ENCODE measurements at regions not wholly inside any gene's neighbourhood (a gene's known extent, or its start where the extent isn't known, plus 50 kb on each side); places are given as distances from the start of the nearest gene placed in this dataset.
"Not testable (repeated sequence)": the region's sequence is repeated elsewhere in the genome, so short reads cannot be mapped to it uniquely, and the experiment has no call there.

DNA sequence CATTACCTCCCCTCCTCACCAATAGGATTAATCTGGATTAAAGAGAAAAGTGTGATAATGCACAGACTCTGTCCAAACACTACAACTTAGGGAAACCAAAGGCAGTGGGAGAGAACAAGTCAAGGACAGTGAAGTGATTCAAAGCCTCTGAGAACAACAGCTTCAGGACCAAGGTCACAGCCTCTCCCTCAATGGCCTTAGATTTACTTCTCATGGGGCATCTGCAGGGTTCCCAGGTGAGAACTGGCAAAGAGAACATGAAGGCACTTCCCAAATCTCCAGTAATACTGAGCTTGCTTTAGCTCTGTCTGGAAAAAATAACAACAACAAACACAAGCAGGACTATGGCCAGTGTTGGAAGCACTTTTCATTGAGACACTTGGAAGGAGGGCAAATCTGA is 99.8 kb upstream of the GOLGA6L22 start:
- not testable (repeated sequence) for DNase-seq (ENCODE audit: low spot score); ATAC-seq (ENCODE audit: insufficient number of reproducible peaks, low FRiP score, low read depth); H3K9me3 ChIP-seq; H3K27me3 ChIP-seq (replicated peaks; ENCODE audit: insufficient read depth); H3K4me1 ChIP-seq (ENCODE audit: control insufficient read depth in 1 of 2, low read depth in 2 of 2); H3K4me3 ChIP-seq; H3K27ac ChIP-seq; H3K36me3 ChIP-seq

DNA sequence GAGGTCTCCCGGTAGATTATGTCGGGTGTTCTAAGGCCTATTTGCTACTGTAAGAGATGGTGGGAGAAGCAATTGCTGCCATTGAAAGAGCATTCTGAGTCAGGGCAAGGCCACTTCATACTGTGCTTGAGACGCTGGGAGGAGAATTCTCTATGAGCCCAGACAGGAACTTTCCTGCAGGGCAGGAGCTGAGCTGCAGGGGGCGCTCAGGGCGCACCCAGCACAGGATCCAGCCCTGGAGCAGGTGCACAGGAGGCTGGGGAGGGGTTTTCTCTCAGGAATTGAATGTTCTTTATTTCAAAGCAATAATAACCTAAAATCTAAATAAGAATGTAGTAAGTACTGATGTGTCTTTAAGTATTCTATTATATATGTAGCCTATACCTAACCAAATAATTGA is 99.1 kb upstream of the GOLGA6L22 start:
- not testable (repeated sequence) for H3K27me3 ChIP-seq (replicated peaks; ENCODE audit: insufficient read depth); H3K27ac ChIP-seq; DNase-seq (ENCODE audit: low spot score); H3K36me3 ChIP-seq; H3K4me3 ChIP-seq; ATAC-seq (ENCODE audit: insufficient number of reproducible peaks, low FRiP score, low read depth); H3K9me3 ChIP-seq; H3K4me1 ChIP-seq (ENCODE audit: control insufficient read depth in 1 of 2, low read depth in 2 of 2)

DNA sequence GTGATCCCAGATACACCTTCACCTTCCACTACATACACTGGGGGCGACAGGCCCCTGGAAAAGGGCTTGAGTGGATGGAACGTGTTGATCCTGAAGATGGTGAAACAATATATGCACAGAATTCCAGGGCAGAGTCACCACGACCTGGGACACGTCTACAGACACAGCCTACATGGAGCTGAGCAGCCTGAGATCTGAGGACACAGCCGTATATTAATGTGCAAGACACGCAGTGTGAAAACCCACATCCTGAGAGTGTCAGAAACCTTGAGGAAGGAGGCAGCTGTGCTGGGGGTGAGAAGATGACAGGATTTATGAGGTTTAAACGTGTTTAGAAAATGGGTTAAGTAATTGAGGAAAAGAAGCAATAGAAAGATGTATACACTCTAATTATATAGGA is 98.0 kb upstream of the GOLGA6L22 start:
- not testable (repeated sequence) for H3K4me1 ChIP-seq (ENCODE audit: control insufficient read depth in 1 of 2, low read depth in 2 of 2); ATAC-seq (ENCODE audit: insufficient number of reproducible peaks, low FRiP score, low read depth); H3K27me3 ChIP-seq (replicated peaks; ENCODE audit: insufficient read depth); H3K27ac ChIP-seq; DNase-seq (ENCODE audit: low spot score); H3K4me3 ChIP-seq; H3K9me3 ChIP-seq; H3K36me3 ChIP-seq

DNA sequence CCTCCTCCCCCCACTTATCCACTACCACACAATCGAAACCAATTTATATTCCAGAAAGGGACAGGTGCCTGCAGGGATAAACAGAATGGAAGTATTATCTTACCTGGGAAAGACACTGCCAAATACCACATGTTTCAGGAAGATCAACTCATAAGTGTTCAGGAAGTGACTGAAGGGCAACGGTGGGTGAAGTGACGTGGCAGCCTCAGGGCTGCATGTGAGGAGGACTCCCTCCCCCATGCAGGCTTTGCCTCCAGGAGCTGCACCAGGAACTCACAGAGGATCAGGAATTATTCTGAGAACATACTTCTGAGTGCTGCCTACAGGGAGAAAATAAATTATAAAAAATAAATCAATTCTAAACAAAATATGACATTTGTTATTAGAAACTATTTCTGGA is 96.2 kb upstream of the GOLGA6L22 start:
- H3K27ac ChIP-seq; ATAC-seq (ENCODE audit: insufficient number of reproducible peaks, low FRiP score, low read depth); H3K36me3 ChIP-seq; H3K4me1 ChIP-seq (ENCODE audit: control insufficient read depth in 1 of 2, low read depth in 2 of 2); H3K9me3 ChIP-seq; H3K27me3 ChIP-seq (replicated peaks; ENCODE audit: insufficient read depth); H3K4me3 ChIP-seq; DNase-seq (ENCODE audit: low spot score): not testable (repeated sequence)

DNA sequence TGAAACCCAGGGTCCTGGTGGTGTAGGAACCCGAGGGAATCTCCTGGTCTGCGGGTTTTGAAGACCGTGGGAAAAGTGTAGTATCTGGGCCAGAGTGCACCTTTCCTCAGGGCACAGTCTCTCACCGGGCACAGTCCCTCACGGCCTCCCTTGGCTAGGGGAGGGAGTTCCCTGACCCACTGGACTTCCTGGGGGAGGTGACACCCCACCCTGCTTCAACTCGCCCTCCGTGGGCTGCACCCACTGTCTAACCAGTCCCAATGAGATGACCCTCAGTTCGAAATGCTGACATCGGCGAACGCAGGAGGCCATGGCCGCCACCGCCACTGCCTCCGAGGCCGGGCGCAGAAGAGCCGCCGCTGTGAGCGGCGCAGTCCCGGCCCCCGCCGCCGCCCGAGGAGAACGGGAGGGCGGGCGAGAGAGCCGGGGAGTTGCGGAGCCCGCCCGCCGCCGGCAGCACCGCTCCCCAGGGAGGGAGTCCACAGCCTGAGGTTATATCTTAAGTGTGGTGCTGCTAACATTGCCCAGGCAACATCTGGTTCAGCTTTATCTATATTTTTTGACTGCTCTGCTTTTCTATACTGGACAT is 87.4 kb upstream of the GOLGA6L22 start:
- not testable (repeated sequence) for H3K27me3 ChIP-seq (replicated peaks; ENCODE audit: insufficient read depth); DNase-seq (ENCODE audit: low spot score); H3K4me1 ChIP-seq (ENCODE audit: control insufficient read depth in 1 of 2, low read depth in 2 of 2); H3K4me3 ChIP-seq; H3K36me3 ChIP-seq; ATAC-seq (ENCODE audit: insufficient number of reproducible peaks, low FRiP score, low read depth); H3K27ac ChIP-seq; H3K9me3 ChIP-seq

DNA sequence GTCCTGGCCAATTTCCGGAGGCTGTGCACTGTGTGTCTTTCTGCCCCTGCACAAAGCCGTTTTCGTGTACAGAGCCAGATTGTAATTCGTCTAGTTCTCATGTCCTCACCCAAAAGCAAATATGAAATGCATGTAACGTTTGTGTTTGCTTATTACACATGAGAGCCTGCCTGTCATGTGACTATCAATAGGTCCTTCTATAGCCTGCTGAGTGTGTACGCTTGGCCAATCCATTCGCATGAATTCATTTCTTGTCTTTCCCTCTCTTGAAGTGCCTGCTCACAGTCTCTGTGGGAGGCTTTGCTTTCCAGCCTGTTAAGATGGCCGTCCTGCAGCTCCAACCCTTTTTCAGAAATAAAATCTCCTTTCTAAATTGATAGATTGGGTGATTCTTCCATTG is 84.2 kb upstream of the GOLGA6L22 start:
- DNase-seq (ENCODE audit: low spot score); H3K27ac ChIP-seq; H3K36me3 ChIP-seq; H3K27me3 ChIP-seq (replicated peaks; ENCODE audit: insufficient read depth); H3K4me3 ChIP-seq; ATAC-seq (ENCODE audit: insufficient number of reproducible peaks, low FRiP score, low read depth); H3K9me3 ChIP-seq; H3K4me1 ChIP-seq (ENCODE audit: control insufficient read depth in 1 of 2, low read depth in 2 of 2): not testable (repeated sequence)

DNA sequence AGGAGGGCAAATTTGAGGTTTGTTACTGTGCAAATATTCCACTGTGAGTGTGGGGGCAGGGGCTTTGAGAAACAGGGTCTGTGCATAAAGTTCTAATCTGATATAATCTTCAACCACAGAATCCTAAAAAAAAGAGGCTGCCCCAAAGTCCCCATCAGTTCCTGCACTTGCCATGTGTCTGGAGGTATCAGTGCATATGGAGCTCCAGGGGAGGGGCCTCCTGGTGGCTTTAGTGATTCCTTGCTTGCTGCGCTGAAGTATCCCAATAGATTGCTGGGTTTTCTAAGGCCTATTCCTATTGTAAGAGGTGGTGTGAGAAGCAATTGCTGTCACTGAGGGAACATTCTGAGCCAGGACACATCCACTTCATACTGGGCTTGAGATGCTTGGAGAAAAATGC is 82.9 kb upstream of the GOLGA6L22 start:
- H3K36me3 ChIP-seq; DNase-seq (ENCODE audit: low spot score); ATAC-seq (ENCODE audit: insufficient number of reproducible peaks, low FRiP score, low read depth); H3K27ac ChIP-seq; H3K9me3 ChIP-seq; H3K27me3 ChIP-seq (replicated peaks; ENCODE audit: insufficient read depth); H3K4me1 ChIP-seq (ENCODE audit: control insufficient read depth in 1 of 2, low read depth in 2 of 2); H3K4me3 ChIP-seq: not testable (repeated sequence)

DNA sequence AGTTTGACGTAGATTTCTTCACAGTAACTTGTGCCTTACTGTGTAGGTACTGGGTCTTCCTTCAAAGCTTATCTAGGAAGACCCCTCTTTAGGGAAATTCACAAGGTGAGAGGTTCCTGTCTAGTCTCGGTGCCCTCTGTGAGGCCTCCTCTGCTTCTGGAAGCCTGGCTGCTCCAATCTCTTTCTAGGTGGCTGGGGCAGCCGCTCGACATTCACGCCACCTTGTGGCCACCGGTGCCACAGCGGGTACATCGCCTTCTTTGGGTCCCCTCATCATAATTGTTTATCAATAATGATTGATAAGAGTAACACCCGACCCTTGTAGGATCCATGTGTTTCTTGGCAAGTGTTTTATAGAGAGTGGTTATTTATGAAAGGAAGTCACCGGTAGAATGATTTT is 80.8 kb upstream of the GOLGA6L22 start:
- not testable (repeated sequence) for H3K9me3 ChIP-seq; H3K27me3 ChIP-seq (replicated peaks; ENCODE audit: insufficient read depth); H3K4me1 ChIP-seq (ENCODE audit: control insufficient read depth in 1 of 2, low read depth in 2 of 2); H3K4me3 ChIP-seq; DNase-seq (ENCODE audit: low spot score); ATAC-seq (ENCODE audit: insufficient number of reproducible peaks, low FRiP score, low read depth); H3K36me3 ChIP-seq; H3K27ac ChIP-seq

DNA sequence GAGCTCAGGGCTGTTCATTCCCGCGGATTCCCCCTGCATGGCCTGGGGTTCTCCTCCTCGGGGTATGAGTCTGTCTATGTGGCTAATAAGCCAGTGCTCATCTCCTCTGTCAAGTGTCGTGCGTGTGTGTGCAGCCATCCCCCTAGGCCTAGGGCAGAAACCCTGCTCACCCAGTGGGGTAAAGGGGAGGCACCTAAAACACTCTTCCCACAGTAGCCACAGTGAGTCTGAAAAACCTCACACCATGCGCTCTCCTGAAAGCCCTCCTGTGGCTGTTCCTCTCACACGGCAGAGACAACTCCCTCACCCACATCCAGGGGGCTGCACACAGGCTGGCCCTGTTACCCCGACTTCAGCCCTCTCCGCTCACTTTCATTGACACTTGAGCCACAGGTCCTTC is 71.0 kb upstream of the GOLGA6L22 start:
- not testable (repeated sequence) for H3K27me3 ChIP-seq (replicated peaks; ENCODE audit: insufficient read depth); H3K27ac ChIP-seq; H3K4me1 ChIP-seq (ENCODE audit: control insufficient read depth in 1 of 2, low read depth in 2 of 2); DNase-seq (ENCODE audit: low spot score); H3K4me3 ChIP-seq; H3K36me3 ChIP-seq; ATAC-seq (ENCODE audit: insufficient number of reproducible peaks, low FRiP score, low read depth); H3K9me3 ChIP-seq

DNA sequence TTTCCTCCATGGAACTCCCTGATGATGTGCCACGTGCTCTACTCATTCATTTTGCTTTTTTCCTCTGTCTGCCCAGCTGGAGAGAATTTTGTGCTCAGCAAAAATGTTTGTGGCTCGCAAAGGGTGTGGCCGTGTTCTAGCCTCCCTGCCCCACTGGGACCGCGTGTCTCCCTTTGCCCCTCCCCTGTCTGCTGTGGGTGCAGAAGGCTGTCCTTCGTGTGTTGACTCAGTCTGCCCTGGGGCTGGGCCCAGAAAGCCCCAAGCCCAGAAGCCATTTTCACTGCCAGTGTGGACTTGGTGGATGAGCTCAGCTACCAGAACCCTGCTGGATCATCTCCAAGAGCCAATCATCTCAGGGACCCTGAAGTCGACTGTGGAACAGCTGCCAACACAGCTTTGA is 70.3 kb upstream of the GOLGA6L22 start:
- not testable (repeated sequence) for H3K4me3 ChIP-seq

DNA sequence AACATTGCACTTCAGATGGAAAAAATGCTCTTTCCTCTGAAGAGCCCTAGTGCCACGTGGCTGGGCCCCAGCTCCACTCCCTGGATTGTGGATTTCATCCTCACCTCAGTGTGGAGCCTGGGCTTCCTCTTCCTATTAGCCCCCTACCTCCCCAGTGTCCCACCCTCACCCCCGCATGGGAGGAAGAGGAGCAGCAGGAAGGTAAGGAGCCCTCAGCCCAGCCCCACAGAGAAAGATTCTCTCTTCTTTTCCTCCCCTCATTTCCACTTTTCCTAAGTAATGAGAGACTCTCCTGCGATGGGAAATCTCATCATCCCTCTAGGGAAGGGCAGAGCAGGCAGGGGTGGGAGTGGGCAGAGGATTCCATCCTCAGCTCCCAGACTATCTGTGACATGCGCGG is 57.5 kb upstream of the GOLGA6L22 start:
- not testable (repeated sequence) for ATAC-seq (ENCODE audit: insufficient number of reproducible peaks, low FRiP score, low read depth); H3K4me1 ChIP-seq (ENCODE audit: control insufficient read depth in 1 of 2, low read depth in 2 of 2); DNase-seq (ENCODE audit: low spot score); H3K36me3 ChIP-seq; H3K4me3 ChIP-seq; H3K27ac ChIP-seq; H3K9me3 ChIP-seq; H3K27me3 ChIP-seq (replicated peaks; ENCODE audit: insufficient read depth)

More for the DNA sequence above, 70.3 kb upstream of the GOLGA6L22 start:
- H3K9me3 ChIP-seq; H3K27ac ChIP-seq; H3K27me3 ChIP-seq (replicated peaks; ENCODE audit: insufficient read depth); H3K4me1 ChIP-seq (ENCODE audit: control insufficient read depth in 1 of 2, low read depth in 2 of 2); DNase-seq (ENCODE audit: low spot score); H3K36me3 ChIP-seq: not testable (repeated sequence)
- peak; percentile 32 for ATAC-seq (ENCODE audit: insufficient number of reproducible peaks, low FRiP score, low read depth)

DNA sequence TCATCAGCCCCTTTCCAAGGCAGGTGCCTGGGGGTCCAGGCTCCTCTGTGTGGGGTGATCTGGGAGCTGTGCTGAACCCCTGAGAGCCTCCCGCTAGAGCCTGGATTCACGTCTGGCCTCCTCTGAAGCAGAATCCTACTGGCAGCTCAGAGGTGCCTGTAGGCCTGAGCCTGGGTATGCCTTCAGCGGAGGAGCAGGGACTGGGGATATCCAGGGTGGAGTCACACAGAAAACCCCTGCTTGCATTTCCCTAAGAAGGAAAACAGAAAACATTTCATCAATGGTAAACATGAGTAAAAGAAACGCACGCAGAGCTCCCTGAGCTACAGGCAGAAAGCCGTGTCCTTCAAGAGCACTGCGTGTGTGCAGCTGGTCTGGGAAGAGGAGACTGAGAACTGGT is 57.0 kb upstream of the GOLGA6L22 start:
- DNase-seq (ENCODE audit: low spot score), result not testable (repeated sequence)

DNA sequence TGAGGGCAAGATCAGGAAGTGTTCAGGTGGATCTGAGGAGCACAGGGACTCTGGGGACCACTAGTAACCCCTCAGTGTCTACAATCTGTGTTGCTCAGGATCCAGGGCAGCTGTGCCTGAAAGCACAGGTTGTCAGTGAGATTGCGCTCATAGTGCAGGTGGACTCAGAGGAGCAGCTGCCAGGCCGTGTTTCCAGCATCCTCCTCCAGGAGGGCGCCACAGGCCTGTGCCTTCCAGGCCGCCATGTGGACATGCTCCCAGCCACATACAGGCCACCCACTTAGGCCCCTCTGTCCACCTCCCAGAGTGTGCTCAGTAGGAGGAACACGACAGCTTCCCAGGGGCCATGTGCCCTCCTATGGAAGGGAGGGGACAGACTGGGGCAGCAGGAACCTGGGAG is 52.9 kb upstream of the GOLGA6L22 start:
- H3K4me1 ChIP-seq (ENCODE audit: control insufficient read depth in 1 of 2, low read depth in 2 of 2); H3K4me3 ChIP-seq; H3K27ac ChIP-seq; H3K9me3 ChIP-seq; DNase-seq (ENCODE audit: low spot score); H3K27me3 ChIP-seq (replicated peaks; ENCODE audit: insufficient read depth); H3K36me3 ChIP-seq; ATAC-seq (ENCODE audit: insufficient number of reproducible peaks, low FRiP score, low read depth): not testable (repeated sequence)

More for the DNA sequence above, 57.0 kb upstream of the GOLGA6L22 start:
- not testable (repeated sequence) for ATAC-seq (ENCODE audit: insufficient number of reproducible peaks, low FRiP score, low read depth); H3K4me1 ChIP-seq (ENCODE audit: control insufficient read depth in 1 of 2, low read depth in 2 of 2); H3K27ac ChIP-seq; H3K27me3 ChIP-seq (replicated peaks; ENCODE audit: insufficient read depth); H3K4me3 ChIP-seq; H3K36me3 ChIP-seq; H3K9me3 ChIP-seq

Measured in thoracic aorta (tissue), 2 donors.